HG03095 (cell line): ENCODE measurements at regions not wholly inside any gene's neighbourhood (a gene's known extent, or its start where the extent isn't known, plus 50 kb on each side); places are given as distances from the start of the nearest gene placed in this dataset.

Experiments
- ATAC-seq: cut with Tn5 transposase; IDR thresholded peaks from one replicate; pipeline ENCODE4 v1.9.1; 2021; ENCODE audit warnings: moderate library complexity; ENCODE audit not compliant: unreplicated experiment

DNA sequence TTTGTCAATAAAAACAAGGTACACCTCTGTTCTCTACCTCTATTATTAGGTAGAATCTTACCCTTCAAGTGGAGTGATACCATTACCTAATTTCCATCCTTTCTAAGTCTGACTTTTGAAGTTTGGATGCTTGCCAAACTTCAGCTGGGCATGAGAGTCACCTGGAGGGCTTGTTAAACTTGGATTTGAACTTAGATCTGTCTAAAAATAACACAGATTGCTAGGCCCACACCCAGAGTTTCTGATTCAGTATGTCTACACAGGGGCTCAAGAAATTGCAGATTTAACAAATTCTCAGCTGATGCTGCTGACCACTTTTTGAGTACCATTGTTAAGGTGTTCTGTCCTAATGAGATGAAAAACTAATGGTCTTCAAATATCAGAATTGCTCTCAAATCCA lies 512.2 kb downstream of the LMO7 start:
- ATAC-seq, result no peak

GRCh38 chr13:76132532-76132931 lies 496.4 kb downstream of the LMO7 start:
- ATAC-seq, result no peak

DNA sequence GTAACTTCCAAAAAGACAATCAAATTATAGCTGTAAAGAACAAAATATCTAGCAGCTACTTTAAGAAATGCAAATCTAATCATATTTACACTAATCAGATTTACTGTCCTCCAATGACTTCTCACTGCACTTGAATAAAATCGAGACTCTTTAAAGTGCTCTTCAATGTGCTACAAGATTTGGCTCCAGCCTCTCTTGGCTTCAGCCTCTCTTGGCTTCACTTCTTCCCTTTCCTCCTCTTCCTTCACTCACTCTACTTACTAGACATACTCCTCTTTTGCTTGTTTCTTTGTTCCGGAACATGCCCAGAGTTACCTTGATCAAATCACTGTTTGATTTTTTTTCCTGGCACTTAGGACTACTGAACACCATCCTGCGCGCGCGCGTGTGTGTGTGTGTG lies 495.4 kb downstream of the LMO7 start:
- ATAC-seq, result no peak

GRCh38 chr13:76129305-76130000 lies 493.3 kb downstream of the LMO7 start:
- no peak for ATAC-seq

GRCh38 chr13:76127922-76128321 lies 491.8 kb downstream of the LMO7 start:
- no peak for ATAC-seq

DNA sequence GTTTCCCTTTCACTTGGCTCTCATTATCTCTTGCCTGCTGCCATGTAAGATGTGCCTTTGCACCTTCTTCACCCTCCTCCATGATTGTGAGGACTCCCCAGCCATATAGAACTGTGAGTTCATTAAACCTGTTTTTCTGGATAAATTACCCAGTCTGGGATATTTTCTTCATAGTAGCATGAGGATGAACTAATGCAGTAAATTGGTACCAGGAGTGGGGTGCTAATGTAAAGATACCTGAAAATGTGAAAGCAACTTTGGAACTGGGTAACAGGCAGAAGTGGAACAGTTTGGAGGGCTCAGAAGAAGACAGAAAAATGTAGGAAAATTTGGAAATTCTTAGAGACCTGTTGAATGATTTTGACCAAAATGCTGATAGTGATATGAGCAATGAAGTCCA lies 487.4 kb downstream of the LMO7 start:
- ATAC-seq, result no peak

- no peak for ATAC-seq
Measured at GRCh38 chr13:76116751-76117360, 480.7 kb downstream of the LMO7 start.

GRCh38 chr13:76106763-76107162 lies 470.6 kb downstream of the LMO7 start:
- no peak for ATAC-seq

GRCh38 chr13:76094645-76095044 lies 458.5 kb downstream of the LMO7 start:
- no peak for ATAC-seq

GRCh38 chr13:76091076-76091475 lies 454.9 kb downstream of the LMO7 start:
- no peak for ATAC-seq

- ATAC-seq, result no peak
Measured at GRCh38 chr13:76086729-76087128, 450.6 kb downstream of the LMO7 start.

- ATAC-seq, result no peak
Measured at GRCh38 chr13:76067850-76068249, 431.7 kb downstream of the LMO7 start.

DNA sequence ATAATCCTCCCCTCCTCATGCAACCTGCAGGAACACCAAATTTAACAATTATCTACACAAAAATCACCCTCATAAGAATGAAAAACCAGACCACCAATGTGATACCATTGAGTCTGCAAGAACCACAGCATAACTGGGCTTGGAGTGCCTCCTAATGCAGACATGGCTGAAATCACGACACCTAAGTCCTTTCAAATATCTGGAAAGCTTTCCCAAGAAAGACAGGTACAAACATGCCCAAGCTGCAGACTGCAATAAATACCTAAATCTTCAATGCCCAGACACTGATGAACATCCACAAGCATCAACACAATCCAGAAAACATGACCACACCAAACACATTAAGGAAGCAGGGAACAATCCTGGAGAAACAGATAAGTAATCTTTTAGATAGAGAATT lies 417.1 kb downstream of the LMO7 start:
- ATAC-seq, result no peak

DNA sequence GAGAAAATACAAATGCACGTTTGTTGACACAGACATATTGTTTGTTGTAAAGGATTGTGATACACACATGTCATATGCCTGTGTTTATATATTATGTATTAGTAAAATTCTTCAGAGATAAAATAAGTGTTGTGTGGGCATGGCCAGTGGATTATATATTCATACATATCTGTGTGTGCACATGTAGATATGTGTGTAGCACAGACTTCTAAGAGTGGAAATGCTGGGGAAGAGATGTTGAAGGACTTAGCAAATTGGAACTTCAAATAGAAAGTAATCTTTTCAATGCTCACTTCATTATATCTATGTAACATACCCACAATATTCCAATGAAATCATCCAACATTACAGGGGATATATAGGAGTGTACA lies 413.2 kb downstream of the LMO7 start:
- no peak for ATAC-seq

- no peak for ATAC-seq
Measured at GRCh38 chr13:76048675-76049375, 412.7 kb downstream of the LMO7 start.

GRCh38 chr13:76048131-76048530 lies 412.0 kb downstream of the LMO7 start:
- ATAC-seq, result no peak

DNA sequence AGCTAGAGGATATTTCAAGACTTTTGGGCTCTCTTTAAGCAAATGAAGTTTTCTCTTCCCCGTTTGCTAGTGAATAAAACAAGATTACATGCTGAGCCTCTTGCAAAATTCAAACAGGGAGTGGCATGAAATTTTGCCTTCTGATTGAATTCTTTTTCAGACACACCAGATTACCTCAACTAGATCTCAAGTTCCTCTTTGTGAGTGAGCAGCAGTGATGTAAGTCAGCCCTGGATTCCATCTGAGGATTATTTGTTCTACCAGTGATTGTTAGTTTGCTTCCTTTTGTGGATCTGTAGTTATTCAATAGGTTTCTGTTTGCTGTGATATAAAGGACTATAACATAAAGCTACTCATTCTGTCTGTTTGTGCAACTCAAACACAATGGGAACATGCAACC lies 407.7 kb downstream of the LMO7 start:
- no peak for ATAC-seq

DNA sequence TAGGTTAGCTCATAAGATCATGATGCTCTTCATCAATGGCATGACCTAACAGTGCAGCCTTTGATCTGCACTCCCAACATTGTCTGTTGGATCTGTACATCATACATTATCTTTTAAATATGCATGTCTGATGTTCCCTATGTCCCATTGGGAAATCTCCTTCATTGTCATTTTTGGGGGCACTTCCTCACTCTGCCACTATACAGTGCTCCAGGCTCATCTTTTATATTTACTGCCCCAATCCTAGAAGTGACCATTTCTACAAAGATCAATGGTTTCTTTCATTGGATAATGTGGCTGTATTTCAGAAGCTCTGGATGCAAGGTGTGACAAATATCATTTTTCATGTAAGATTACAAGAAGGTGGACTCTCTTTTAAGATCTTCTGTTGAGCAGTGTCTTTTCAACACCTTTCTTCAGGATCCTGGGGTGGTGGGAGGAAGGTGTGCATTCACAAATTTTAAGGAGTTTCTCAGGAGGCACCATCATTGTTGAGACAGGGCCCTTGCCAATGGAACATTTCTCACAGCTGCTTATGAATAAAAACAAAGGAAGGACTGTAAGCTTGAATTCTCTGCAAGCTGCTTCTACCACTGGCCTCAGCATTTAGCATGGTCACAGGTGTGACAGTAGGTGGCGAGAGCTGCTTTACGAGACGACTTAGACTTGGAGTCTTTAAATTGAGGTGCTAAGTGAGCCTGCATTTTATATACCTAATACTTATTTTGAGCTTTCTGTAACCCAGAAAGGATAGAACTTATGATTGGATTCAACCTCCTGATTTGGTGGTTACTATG lies 403.0 kb downstream of the LMO7 start:
- no peak for ATAC-seq

DNA sequence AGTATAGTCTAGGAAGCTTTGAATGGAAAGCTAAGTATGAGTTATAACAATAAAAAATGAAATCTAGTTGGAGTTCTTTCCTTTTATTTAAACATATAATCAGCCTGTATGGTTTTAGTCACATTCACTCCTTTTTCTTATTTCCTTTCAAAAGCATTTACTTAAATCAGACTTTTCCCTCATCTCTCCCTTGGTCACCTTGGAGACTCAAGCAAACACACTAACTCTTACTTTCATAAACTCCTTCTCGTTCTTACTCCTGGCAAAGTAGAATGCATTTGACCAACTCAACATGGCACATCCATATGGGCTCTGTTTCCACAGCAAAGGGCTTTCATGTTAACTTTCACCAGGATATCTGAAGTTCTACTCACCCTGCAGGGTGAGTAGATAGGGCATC lies 400.0 kb downstream of the LMO7 start:
- no peak for ATAC-seq

- ATAC-seq, result no peak
Measured at GRCh38 chr13:76035711-76036110, 399.6 kb downstream of the LMO7 start.

- ATAC-seq, result no peak
Measured at GRCh38 chr13:76029706-76030105, 393.6 kb downstream of the LMO7 start.

DNA sequence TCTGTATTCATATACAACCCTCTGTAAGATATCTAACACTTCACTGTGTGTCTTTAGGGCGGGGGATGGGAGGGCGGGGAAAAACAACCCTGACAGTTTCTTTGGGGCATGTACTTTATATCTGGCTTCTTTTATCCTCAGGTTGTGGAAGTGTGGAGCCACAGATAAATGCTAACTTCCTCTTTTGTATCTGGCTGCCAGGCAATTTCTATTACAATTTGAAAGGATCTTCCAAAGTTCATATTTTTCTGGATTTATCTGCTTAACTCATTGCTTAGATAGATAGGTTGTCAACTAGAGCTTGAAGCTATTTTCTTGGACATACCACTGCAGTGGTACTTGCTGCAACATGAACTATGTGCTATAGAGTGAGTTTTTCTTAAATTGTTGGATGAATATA lies 393.0 kb downstream of the LMO7 start:
- no peak for ATAC-seq
